WERI-Rb-1 (cell line): ENCODE measurements at regions not wholly inside any gene's neighbourhood (a gene's known extent, or its start where the extent isn't known, plus 50 kb on each side); places are given as distances from the start of the nearest gene placed in this dataset.

Source experiments
- DNase-seq: peaks from one replicate; pipeline ENCODE4 v3.0.0-alpha.2; 2020
- H3K27ac ChIP-seq: fragments of 250-450 bp; sonication (Bioruptor Pico); 2 replicates; pipeline ENCODE4 v1.5.1; 2020; ENCODE audit warnings: mild to moderate bottlenecking, moderate library complexity
- H3K27me3 ChIP-seq: fragments of 250-450 bp; sonication (Bioruptor Pico); 2 replicates; pipeline ENCODE4 v1.5.1; 2021; ENCODE audit warnings: mild to moderate bottlenecking, low read depth, moderate library complexity; ENCODE audit not compliant: insufficient read depth, severe bottlenecking
- H3K36me3 ChIP-seq: fragments of 250-450 bp; sonication (Bioruptor Pico); 2 replicates; pipeline ENCODE4 v1.5.1; 2020; ENCODE audit warnings: mild to moderate bottlenecking, moderate library complexity
- H3K4me3 ChIP-seq: 2 replicates; pipeline ENCODE4 v1.5.1; 2011; ENCODE audit warnings: low read depth, mild to moderate bottlenecking, control low read depth, low read length
- H3K9me3 ChIP-seq: fragments of 250-450 bp; sonication (Bioruptor Pico); 2 replicates; pipeline ENCODE4 v1.5.1; 2021; ENCODE audit warnings: mild to moderate bottlenecking, moderate library complexity; ENCODE audit not compliant: severe bottlenecking
- TF ChIP-seq, protein P1 (sequence below): IDR thresholded peaks from 2 replicates; pipeline ENCODE4 v1.5.1; 2011; ENCODE audit warnings: low read depth, mild to moderate bottlenecking, control low read depth, inconsistent platforms, low read length

DNA sequence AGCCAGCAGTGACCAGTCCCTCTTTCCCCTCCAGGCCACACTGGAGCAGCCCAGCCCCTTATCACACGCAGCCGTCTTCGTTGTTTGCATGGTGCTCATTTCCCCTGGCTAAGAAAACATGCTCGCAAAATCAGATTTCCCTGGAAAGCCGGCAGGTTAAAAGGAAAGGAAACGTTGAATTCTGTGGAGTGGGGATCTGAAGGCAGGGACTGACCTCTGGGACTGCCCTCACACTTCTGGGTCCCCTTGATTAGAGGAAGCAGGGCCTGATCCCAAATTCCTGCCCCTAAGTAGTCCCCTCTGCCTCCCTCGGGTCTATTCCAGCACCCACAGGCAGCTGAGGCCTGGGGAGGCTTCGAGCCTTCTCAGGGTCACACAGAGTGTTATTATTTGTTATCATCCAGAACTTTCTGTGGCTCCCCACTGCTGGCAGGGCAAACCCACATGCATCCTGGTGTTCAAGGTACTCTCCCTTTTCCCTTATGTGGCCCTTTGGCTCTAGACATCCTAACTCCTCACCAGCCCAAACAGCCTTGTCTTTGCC lies 125.2 kb upstream of the ZBTB40 start:
- no peaks in the 10 kb centered on the region for H3K9me3 ChIP-seq
- H3K27ac ChIP-seq = no peak overlapping the region
- H3K27me3 ChIP-seq = no peaks in the 10 kb centered on the region
- TF ChIP-seq, protein P1, sequence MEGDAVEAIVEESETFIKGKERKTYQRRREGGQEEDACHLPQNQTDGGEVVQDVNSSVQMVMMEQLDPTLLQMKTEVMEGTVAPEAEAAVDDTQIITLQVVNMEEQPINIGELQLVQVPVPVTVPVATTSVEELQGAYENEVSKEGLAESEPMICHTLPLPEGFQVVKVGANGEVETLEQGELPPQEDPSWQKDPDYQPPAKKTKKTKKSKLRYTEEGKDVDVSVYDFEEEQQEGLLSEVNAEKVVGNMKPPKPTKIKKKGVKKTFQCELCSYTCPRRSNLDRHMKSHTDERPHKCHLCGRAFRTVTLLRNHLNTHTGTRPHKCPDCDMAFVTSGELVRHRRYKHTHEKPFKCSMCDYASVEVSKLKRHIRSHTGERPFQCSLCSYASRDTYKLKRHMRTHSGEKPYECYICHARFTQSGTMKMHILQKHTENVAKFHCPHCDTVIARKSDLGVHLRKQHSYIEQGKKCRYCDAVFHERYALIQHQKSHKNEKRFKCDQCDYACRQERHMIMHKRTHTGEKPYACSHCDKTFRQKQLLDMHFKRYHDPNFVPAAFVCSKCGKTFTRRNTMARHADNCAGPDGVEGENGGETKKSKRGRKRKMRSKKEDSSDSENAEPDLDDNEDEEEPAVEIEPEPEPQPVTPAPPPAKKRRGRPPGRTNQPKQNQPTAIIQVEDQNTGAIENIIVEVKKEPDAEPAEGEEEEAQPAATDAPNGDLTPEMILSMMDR = no peak
- no peak for DNase-seq
- H3K4me3 ChIP-seq = no peak overlapping the region
- H3K36me3 ChIP-seq = no peaks in the 10 kb centered on the region

DNA sequence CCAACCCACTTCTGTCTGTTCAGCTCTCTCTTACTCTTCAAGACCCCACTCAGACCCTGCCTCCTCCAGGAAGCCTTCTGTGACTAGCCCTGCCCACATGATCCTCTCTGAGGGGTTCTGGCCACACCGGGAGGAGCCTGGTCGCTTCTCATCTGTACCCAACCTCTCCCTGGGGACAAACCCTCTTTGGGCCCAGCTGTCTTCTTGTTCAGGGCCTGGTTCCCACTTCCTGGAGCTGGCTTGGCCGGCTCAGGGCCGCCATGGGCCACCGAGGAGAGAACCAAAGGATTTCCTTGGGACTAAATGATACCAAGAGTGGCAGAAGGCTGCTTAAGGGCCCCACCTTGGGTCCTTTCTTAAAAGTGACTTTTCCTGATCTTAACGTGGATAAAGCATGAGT lies 124.7 kb upstream of the ZBTB40 start:
- Histone ChIP-seq H3K4me3 (no peak overlapping the region), H3K27me3 (no peaks in the 10 kb centered on the region), H3K9me3 (no peaks in the 10 kb centered on the region), H3K27ac (no peak overlapping the region), H3K36me3 (no peaks in the 10 kb centered on the region)
- no peak for DNase-seq
- TF ChIP-seq, protein P1 = no peak

DNA sequence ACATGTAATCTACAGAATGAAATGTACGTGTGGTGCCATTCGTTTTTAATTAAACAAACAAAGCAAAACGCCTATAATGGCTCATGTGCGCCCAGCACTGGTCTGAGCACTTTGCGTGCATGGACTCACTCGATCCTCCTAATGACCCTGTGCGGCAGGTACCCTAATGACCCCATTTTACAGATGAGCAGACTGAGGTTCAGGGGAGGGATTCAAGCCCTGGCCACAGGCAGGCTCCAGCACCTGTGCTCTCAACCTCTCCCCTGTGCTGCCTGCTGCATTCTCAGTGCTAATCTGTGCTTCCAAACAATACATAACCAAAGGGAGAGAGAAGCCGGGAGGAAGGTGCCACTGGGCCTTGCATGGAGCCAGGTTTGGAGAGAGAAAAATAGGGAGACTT lies 124.2 kb upstream of the ZBTB40 start:
- Histone ChIP-seq H3K4me3 (no peak overlapping the region), H3K36me3 (no peaks in the 10 kb centered on the region), H3K27ac (no peak overlapping the region), H3K9me3 (no peaks in the 10 kb centered on the region), H3K27me3 (no peaks in the 10 kb centered on the region)
- DNase-seq = no peak
- TF ChIP-seq, protein P1 = no peak

DNA sequence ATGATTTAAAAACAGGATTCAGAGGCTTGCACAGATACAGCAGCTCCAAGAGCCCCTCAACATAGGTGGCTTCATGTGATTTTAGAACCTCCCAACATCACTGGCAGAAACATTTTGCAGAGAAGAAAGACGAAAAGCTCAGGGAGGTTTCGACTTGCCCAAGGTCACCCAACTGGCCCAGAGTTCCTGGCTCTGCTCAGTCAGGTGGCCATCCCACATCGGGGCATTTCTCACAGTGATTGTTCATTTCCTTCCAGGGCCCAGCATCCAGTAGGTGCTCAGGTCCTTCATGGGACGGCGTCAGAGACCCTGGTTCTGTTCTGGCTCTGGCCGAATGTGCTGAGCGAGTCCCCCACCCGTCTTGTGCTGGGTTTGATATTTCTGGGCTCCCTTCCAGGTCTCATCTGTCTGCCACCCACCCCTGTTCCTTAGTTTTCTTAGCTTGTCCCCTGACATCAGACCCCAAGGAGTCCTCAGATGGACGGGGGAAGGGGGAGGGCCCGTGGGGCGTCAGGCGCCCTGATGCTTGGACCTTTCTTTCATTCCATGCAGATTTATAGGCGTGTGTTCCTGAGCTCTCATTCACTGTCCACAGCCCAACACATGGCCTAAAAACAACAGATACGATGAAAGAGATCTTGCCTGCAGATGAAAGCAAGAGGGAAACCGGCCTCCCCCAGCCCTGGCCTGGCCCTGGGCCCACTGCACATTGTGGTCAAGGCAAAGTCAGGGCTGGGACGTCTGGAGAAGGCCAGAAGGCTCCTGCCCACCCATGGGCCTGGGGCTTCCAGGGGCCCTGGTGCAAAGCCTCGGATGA lies 123.1 kb upstream of the ZBTB40 start:
- TF ChIP-seq, protein P1 = no peak
- no peaks in the 10 kb centered on the region for H3K9me3 ChIP-seq
- no peak for DNase-seq
- no peaks in the 10 kb centered on the region for H3K27me3 ChIP-seq
- no peak overlapping the region for H3K4me3 ChIP-seq
- no peak overlapping the region for H3K27ac ChIP-seq
- H3K36me3 ChIP-seq = no peaks in the 10 kb centered on the region

DNA sequence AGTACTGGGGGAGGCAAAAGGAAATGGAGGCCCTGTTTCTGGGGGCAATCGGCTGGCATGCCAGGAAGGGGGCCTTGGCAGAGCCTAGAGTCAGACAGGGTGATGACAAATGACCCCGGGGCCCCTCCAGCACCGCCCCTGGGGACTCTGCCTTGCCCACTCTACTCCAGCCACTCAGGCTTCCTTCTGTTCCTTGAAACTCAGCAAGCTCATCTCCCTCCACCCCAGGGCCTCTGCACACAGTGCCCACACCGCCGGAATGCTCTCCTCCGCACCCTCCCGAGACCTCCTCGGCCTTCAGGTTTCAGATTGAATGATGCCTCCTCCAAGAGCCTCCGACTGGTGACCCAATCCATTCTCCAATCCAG lies 122.5 kb upstream of the ZBTB40 start:
- Histone ChIP-seq H3K36me3 (no peaks in the 10 kb centered on the region), H3K27ac (no peak overlapping the region), H3K9me3 (no peaks in the 10 kb centered on the region), H3K27me3 (no peaks in the 10 kb centered on the region), H3K4me3 (no peak overlapping the region)
- TF ChIP-seq, protein P1 = no peak
- no peak for DNase-seq
